ENCODE measurements at regions not wholly inside any gene's neighbourhood (a gene's known extent, or its start where the extent isn't known, plus 50 kb on each side); places are given as distances from the start of the nearest gene placed in this dataset.

DNA sequence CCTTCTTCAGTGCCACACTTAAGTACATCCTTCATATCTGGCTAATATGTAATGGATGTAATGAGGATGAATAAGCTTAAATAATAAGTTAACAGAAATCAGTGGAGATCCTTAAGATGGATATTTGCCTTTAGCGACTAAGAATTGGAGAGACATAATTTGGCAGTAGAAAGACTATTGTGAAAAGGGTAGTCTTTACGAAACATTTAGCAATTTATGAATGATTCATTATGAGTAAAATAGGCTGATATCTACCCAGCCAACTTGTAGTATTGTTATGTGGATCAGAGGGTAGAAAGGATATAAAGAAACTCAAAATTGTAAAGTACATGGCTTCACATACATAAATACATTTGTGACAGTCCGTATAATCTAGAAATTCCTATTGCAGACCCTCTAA, 2371.8 kb downstream of the PCDH7 start:
- POLR2A ChIA-PET: no interaction called here
- Histone ChIP-seq H3K9me3 (ENCODE audit: low read length) (no peaks in the 10 kb centered on the region), H3K4me3 (ENCODE audit: low read depth, low read length, poor library complexity, severe bottlenecking) (no peak overlapping the region), H4K20me1 (ENCODE audit: insufficient read depth, low read length) (no peaks in the 10 kb centered on the region), H3K4me1 (ENCODE audit: insufficient read depth, low read length, poor library complexity, severe bottlenecking) (no peaks in the 10 kb centered on the region), H3K36me3 (ENCODE audit: insufficient read depth, low read length) (no peaks in the 10 kb centered on the region), H3K4me2 (ENCODE audit: low read length) (no peak overlapping the region), H3K9me2 (ENCODE audit: insufficient read depth, low read length) (no peaks in the 10 kb centered on the region), H3K27ac (ENCODE audit: low read depth, low read length, poor library complexity, severe bottlenecking) (no peak overlapping the region), H2AFZ (ENCODE audit: low read length) (no peak overlapping the region), H3K79me2 (ENCODE audit: insufficient read depth, low read depth, low read length) (no peaks in the 10 kb centered on the region)
- no peak for DNase-seq (ENCODE audit: low spot score)
- intact Hi-C loops (cut with micrococcal nuclease; ENCODE audit: unreplicated experiment): no loop called here
- CTCF ChIA-PET (ENCODE audit: unreplicated experiment): no interaction called here
- TF ChIP-seq, protein P1, sequence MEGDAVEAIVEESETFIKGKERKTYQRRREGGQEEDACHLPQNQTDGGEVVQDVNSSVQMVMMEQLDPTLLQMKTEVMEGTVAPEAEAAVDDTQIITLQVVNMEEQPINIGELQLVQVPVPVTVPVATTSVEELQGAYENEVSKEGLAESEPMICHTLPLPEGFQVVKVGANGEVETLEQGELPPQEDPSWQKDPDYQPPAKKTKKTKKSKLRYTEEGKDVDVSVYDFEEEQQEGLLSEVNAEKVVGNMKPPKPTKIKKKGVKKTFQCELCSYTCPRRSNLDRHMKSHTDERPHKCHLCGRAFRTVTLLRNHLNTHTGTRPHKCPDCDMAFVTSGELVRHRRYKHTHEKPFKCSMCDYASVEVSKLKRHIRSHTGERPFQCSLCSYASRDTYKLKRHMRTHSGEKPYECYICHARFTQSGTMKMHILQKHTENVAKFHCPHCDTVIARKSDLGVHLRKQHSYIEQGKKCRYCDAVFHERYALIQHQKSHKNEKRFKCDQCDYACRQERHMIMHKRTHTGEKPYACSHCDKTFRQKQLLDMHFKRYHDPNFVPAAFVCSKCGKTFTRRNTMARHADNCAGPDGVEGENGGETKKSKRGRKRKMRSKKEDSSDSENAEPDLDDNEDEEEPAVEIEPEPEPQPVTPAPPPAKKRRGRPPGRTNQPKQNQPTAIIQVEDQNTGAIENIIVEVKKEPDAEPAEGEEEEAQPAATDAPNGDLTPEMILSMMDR (conservative IDR thresholded peaks at IDR 0.05; ENCODE audit: low read length): no peak
- no peak for TF ChIP-seq EZH2phosphoT487 (IDR thresholded peaks at IDR 0.05; ENCODE audit: borderline replicate concordance, low read depth, low read length)
- no TSS peak for BruUV-seq (replicated peaks)

DNA sequence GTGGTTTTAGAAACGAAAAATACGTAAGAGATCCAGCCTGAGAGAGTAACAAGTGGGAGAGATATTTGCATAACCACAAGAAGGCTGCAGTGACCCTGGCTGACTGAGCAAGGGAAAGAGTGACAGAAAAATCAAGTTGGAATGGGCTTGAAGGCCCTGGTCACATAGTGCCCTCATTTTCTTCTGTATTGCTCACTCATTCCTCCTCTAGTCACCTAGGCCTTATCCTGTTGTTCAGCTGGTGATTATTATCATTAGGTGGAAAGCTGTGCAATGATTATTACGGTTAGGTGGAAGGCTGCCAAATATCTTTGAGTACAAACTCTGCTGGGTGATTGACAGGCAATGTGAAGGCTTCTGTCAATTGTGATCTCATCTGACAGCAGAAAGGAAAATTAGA, 2384.1 kb downstream of the PCDH7 start:
- no peaks in the 10 kb centered on the region for H4K20me1 ChIP-seq (ENCODE audit: insufficient read depth, low read length)
- no peak overlapping the region for H3K4me3 ChIP-seq (ENCODE audit: low read depth, low read length, poor library complexity, severe bottlenecking)
- H2AFZ ChIP-seq (ENCODE audit: low read length): no peak overlapping the region
- TF ChIP-seq, protein P1 (conservative IDR thresholded peaks at IDR 0.05; ENCODE audit: low read length): no peak
- no peak for TF ChIP-seq EZH2phosphoT487 (IDR thresholded peaks at IDR 0.05; ENCODE audit: borderline replicate concordance, low read depth, low read length)
- BruUV-seq (replicated peaks): no TSS peak
- H3K4me2 ChIP-seq (ENCODE audit: low read length): no peak overlapping the region
- no peaks in the 10 kb centered on the region for H3K9me2 ChIP-seq (ENCODE audit: insufficient read depth, low read length)
- 0 out of 2 replicates have a peak, but pooled peaks cover 4% of the 10 kb centered on the region for H3K9me3 ChIP-seq (ENCODE audit: low read length)
- DNase-seq (ENCODE audit: low spot score): no peak
- no peaks in the 10 kb centered on the region for H3K4me1 ChIP-seq (ENCODE audit: insufficient read depth, low read length, poor library complexity, severe bottlenecking)
- H3K79me2 ChIP-seq (ENCODE audit: insufficient read depth, low read depth, low read length): no peaks in the 10 kb centered on the region
- ChIA-PET CTCF (ENCODE audit: unreplicated experiment) (no interaction called here), POLR2A (no interaction called here)
- intact Hi-C loops (cut with micrococcal nuclease; ENCODE audit: unreplicated experiment): no loop called here
- H3K36me3 ChIP-seq (ENCODE audit: insufficient read depth, low read length): no peaks in the 10 kb centered on the region
- no peak overlapping the region for H3K27ac ChIP-seq (ENCODE audit: low read depth, low read length, poor library complexity, severe bottlenecking)

DNA sequence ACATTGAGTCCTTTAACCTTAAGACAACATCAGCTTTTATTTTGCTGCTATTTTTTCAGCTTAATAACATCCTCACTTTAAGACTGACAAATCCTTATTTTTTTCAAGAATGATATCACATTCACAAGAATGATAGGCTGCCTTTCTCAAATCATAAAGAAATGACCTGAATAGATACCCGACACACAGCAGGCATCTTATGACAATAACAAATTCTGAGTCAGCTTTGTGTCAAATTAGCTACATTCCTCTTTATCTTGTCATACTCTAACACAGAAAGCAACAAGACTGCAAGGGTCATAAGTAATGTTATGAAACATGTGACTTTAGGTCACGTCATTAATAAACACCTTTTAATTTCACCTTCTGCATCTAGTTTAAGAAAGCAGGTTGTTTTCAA, 2387.6 kb downstream of the PCDH7 start:
- TF ChIP-seq EZH2phosphoT487 (IDR thresholded peaks at IDR 0.05; ENCODE audit: borderline replicate concordance, low read depth, low read length): no peak
- TF ChIP-seq, protein P1 (conservative IDR thresholded peaks at IDR 0.05; ENCODE audit: low read length): no peak
- Histone ChIP-seq H3K9me2 (ENCODE audit: insufficient read depth, low read length) (no peaks in the 10 kb centered on the region), H3K79me2 (ENCODE audit: insufficient read depth, low read depth, low read length) (no peaks in the 10 kb centered on the region), H4K20me1 (ENCODE audit: insufficient read depth, low read length) (no peaks in the 10 kb centered on the region), H3K9me3 (ENCODE audit: low read length) (no peaks in the 10 kb centered on the region), H3K27ac (ENCODE audit: low read depth, low read length, poor library complexity, severe bottlenecking) (no peak overlapping the region), H3K4me3 (ENCODE audit: low read depth, low read length, poor library complexity, severe bottlenecking) (no peak overlapping the region), H3K36me3 (ENCODE audit: insufficient read depth, low read length) (no peaks in the 10 kb centered on the region), H3K4me2 (ENCODE audit: low read length) (no peak overlapping the region), H3K4me1 (ENCODE audit: insufficient read depth, low read length, poor library complexity, severe bottlenecking) (no peaks in the 10 kb centered on the region), H2AFZ (ENCODE audit: low read length) (no peak overlapping the region)
- no peak for DNase-seq (ENCODE audit: low spot score)
- CTCF ChIA-PET (ENCODE audit: unreplicated experiment): no interaction called here
- intact Hi-C loops (cut with micrococcal nuclease; ENCODE audit: unreplicated experiment): no loop called here
- POLR2A ChIA-PET: interaction anchor here (0.6 kb wide), 1 partner anchor 18 kb away, joined by 3 read pairs; no protein-coding TSS in a partner anchor
- BruUV-seq (replicated peaks): no TSS peak
